ENCODE measurements at regions not wholly inside any gene's neighbourhood (a gene's known extent, or its start where the extent isn't known, plus 50 kb on each side); places are given as distances from the start of the nearest gene placed in this dataset.
A peak's percentile ranks its signal among the peaks of the same experiment; 100 is the strongest.

DNA sequence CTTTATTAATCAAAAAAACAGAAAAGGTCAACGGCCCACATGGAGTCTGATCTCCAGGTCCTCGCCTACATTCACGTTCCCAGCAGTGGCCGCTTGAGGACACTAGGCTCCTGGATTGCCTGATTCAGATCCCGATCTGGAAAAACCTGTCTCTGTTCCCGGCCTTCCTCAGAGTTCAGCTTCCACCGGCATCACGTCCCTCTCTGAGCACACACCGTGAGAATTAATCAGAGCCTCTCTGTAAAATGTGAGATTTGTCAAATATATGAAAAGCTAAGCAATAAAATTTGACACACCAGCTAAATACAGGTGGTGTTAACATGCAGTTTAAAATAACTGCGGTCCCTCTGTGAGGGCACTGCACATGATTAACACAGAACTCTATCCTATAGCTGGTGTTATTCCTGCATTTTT, 122.8 kb upstream of the COL21A1 start (continued):
- TF ChIP-seq, protein P1, sequence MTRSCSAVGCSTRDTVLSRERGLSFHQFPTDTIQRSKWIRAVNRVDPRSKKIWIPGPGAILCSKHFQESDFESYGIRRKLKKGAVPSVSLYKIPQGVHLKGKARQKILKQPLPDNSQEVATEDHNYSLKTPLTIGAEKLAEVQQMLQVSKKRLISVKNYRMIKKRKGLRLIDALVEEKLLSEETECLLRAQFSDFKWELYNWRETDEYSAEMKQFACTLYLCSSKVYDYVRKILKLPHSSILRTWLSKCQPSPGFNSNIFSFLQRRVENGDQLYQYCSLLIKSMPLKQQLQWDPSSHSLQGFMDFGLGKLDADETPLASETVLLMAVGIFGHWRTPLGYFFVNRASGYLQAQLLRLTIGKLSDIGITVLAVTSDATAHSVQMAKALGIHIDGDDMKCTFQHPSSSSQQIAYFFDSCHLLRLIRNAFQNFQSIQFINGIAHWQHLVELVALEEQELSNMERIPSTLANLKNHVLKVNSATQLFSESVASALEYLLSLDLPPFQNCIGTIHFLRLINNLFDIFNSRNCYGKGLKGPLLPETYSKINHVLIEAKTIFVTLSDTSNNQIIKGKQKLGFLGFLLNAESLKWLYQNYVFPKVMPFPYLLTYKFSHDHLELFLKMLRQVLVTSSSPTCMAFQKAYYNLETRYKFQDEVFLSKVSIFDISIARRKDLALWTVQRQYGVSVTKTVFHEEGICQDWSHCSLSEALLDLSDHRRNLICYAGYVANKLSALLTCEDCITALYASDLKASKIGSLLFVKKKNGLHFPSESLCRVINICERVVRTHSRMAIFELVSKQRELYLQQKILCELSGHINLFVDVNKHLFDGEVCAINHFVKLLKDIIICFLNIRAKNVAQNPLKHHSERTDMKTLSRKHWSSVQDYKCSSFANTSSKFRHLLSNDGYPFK (CRISPR knock-in tag; IDR thresholded peaks at IDR 0.05; ENCODE audit: borderline replicate concordance): no peak
- TF ChIP-seq MIER2 (CRISPR knock-in tag; IDR thresholded peaks at IDR 0.05) (peak; percentile 58; the same call in 1 of the 2 replicates), ZNF562 (CRISPR knock-in tag; IDR thresholded peaks at IDR 0.05; ENCODE audit: borderline replicate concordance) (no peak), RELA (CRISPR knock-in tag; IDR thresholded peaks at IDR 0.05) (no peak), TBX2 (CRISPR knock-in tag; IDR thresholded peaks at IDR 0.05; ENCODE audit: borderline replicate concordance) (0 out of 2 replicates have a peak, but pooled peaks have one; percentile 11), SKIL (CRISPR knock-in tag; IDR thresholded peaks at IDR 0.05; ENCODE audit: borderline replicate concordance) (no peak), RERE (CRISPR knock-in tag; IDR thresholded peaks at IDR 0.05; ENCODE audit: low read depth) (no peak), ZNF501 (CRISPR knock-in tag; IDR thresholded peaks at IDR 0.05) (no peak), ZNF207 (IDR thresholded peaks at IDR 0.05; ENCODE audit: borderline replicate concordance) (no peak), FOSL2 (CRISPR knock-in tag; IDR thresholded peaks at IDR 0.05) (peak; percentile 57), ZNF816 (CRISPR knock-in tag; IDR thresholded peaks at IDR 0.05; ENCODE audit: borderline replicate concordance) (no peak), ZNF44 (CRISPR knock-in tag; IDR thresholded peaks at IDR 0.05) (no peak), MTA3 (CRISPR knock-in tag; IDR thresholded peaks at IDR 0.05) (no peak), HOXA9 (CRISPR knock-in tag; IDR thresholded peaks at IDR 0.05; ENCODE audit: borderline replicate concordance) (no peak), ZFP91 (CRISPR knock-in tag; IDR thresholded peaks at IDR 0.05; ENCODE audit: borderline replicate concordance) (peak; percentile 41; the same call in 1 of the 2 replicates)
- TF ChIP-seq, protein P2, sequence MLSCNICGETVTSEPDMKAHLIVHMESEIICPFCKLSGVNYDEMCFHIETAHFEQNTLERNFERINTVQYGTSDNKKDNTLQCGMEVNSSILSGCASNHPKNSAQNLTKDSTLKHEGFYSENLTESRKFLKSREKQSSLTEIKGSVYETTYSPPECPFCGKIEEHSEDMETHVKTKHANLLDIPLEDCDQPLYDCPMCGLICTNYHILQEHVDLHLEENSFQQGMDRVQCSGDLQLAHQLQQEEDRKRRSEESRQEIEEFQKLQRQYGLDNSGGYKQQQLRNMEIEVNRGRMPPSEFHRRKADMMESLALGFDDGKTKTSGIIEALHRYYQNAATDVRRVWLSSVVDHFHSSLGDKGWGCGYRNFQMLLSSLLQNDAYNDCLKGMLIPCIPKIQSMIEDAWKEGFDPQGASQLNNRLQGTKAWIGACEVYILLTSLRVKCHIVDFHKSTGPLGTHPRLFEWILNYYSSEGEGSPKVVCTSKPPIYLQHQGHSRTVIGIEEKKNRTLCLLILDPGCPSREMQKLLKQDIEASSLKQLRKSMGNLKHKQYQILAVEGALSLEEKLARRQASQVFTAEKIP (CRISPR knock-in tag; IDR thresholded peaks at IDR 0.05; ENCODE audit: borderline replicate concordance): no peak

Measured in HepG2 (cell line).